ENCODE measurements at regions not wholly inside any gene's neighbourhood (a gene's known extent, or its start where the extent isn't known, plus 50 kb on each side); places are given as distances from the start of the nearest gene placed in this dataset.

GRCh38 chr4:4675641-4676040 lies 133.8 kb upstream of the STX18 start:
- no peak overlapping the region for H2AFZ ChIP-seq (ENCODE audit: control insufficient read depth, low read length)
- H3K27me3 ChIP-seq (ENCODE audit: control insufficient read depth, extremely low read depth, insufficient read depth, low read length), result no peaks in the 10 kb centered on the region
- no peaks in the 10 kb centered on the region for H3K9me1 ChIP-seq (ENCODE audit: control insufficient read depth, extremely low read depth, insufficient read depth, low read length)
- dilution Hi-C loops (cut with MboI; ENCODE audit: extremely low pct_ligation_motif_present, low sequenced_read_pairs), result no loop called here
- H3K27ac ChIP-seq (ENCODE audit: control insufficient read depth, insufficient read depth, low read length), result no peak overlapping the region
- no peak overlapping the region for H3K9ac ChIP-seq (ENCODE audit: control insufficient read depth, extremely low read depth, insufficient read depth, low read length)
- H3K9me3 ChIP-seq (ENCODE audit: control insufficient read depth, low read depth, low read length), result no peaks in the 10 kb centered on the region
- no peaks in the 10 kb centered on the region for H3K36me3 ChIP-seq (ENCODE audit: control insufficient read depth in 2 of 2, extremely low read depth in 1 of 2, insufficient read depth in 2 of 2, low read length in 2 of 2)
- no peaks in the 10 kb centered on the region for H3K4me1 ChIP-seq (ENCODE audit: control insufficient read depth, extremely low read depth, insufficient read depth, low read length)
- H3K4me3 ChIP-seq (ENCODE audit: control insufficient read depth in 2 of 3, extremely low read depth in 1 of 3, insufficient read depth in 2 of 3, low read depth in 1 of 3, low read length in 3 of 3), result no peak overlapping the region
- H3K4me2 ChIP-seq (ENCODE audit: control insufficient read depth, extremely low read depth, insufficient read depth, low read depth, low read length), result no peak overlapping the region
- no peaks in the 10 kb centered on the region for H4K20me1 ChIP-seq (ENCODE audit: control insufficient read depth, extremely low read depth, insufficient read depth, low read length)
- no peak for FAIRE-seq
- TF ChIP-seq EZH2 (IDR thresholded peaks at IDR 0.05; ENCODE audit: low read length), result no peak
- TF ChIP-seq CTCF (optimal IDR thresholded peaks at IDR 0.05 in 1 of 3, IDR thresholded peaks at IDR 0.05 in 1 of 3, conservative IDR thresholded peaks at IDR 0.05 in 1 of 3; ENCODE audit: extremely low read depth in 1 of 3, insufficient read depth in 2 of 3, low read length in 3 of 3), result no peak
- H3K79me2 ChIP-seq (ENCODE audit: control insufficient read depth, insufficient read depth, low read length), result no peaks in the 10 kb centered on the region
- DNase-seq (ENCODE audit: low read depth, low spot score), result no peak

- TF ChIP-seq CTCF (optimal IDR thresholded peaks at IDR 0.05 in 1 of 3, IDR thresholded peaks at IDR 0.05 in 1 of 3, conservative IDR thresholded peaks at IDR 0.05 in 1 of 3; ENCODE audit: extremely low read depth in 1 of 3, insufficient read depth in 2 of 3, low read length in 3 of 3) (no peak), EZH2 (IDR thresholded peaks at IDR 0.05; ENCODE audit: low read length) (no peak)
- no peaks in the 10 kb centered on the region for H3K79me2 ChIP-seq (ENCODE audit: control insufficient read depth, insufficient read depth, low read length)
- no peaks in the 10 kb centered on the region for H4K20me1 ChIP-seq (ENCODE audit: control insufficient read depth, extremely low read depth, insufficient read depth, low read length)
- H3K9me3 ChIP-seq (ENCODE audit: control insufficient read depth, low read depth, low read length), result no peaks in the 10 kb centered on the region
- dilution Hi-C loops (cut with MboI; ENCODE audit: extremely low pct_ligation_motif_present, low sequenced_read_pairs), result no loop called here
- no peak overlapping the region for H3K27ac ChIP-seq (ENCODE audit: control insufficient read depth, insufficient read depth, low read length)
- H3K27me3 ChIP-seq (ENCODE audit: control insufficient read depth, extremely low read depth, insufficient read depth, low read length), result no peaks in the 10 kb centered on the region
- no peak overlapping the region for H3K4me3 ChIP-seq (ENCODE audit: control insufficient read depth in 2 of 3, extremely low read depth in 1 of 3, insufficient read depth in 2 of 3, low read depth in 1 of 3, low read length in 3 of 3)
- FAIRE-seq (no peak), DNase-seq (ENCODE audit: low read depth, low spot score) (no peak)
- no peaks in the 10 kb centered on the region for H3K36me3 ChIP-seq (ENCODE audit: control insufficient read depth in 2 of 2, extremely low read depth in 1 of 2, insufficient read depth in 2 of 2, low read length in 2 of 2)
- no peaks in the 10 kb centered on the region for H3K9me1 ChIP-seq (ENCODE audit: control insufficient read depth, extremely low read depth, insufficient read depth, low read length)
- H3K9ac ChIP-seq (ENCODE audit: control insufficient read depth, extremely low read depth, insufficient read depth, low read length), result no peak overlapping the region
- H2AFZ ChIP-seq (ENCODE audit: control insufficient read depth, low read length), result no peak overlapping the region
- no peak overlapping the region for H3K4me2 ChIP-seq (ENCODE audit: control insufficient read depth, extremely low read depth, insufficient read depth, low read depth, low read length)
- H3K4me1 ChIP-seq (ENCODE audit: control insufficient read depth, extremely low read depth, insufficient read depth, low read length), result no peaks in the 10 kb centered on the region
Measured at GRCh38 chr4:4675051-4675581, 133.3 kb upstream of the STX18 start.
